Epithelial cell of proximal tubule (primary cell): ENCODE measurements at regions not wholly inside any gene's neighbourhood (a gene's known extent, or its start where the extent isn't known, plus 50 kb on each side); places are given as distances from the start of the nearest gene placed in this dataset.

Experiments used
- DNase-seq: peaks from one replicate; pipeline ENCODE4 v3.0.0-alpha.2; 2011; ENCODE audit warnings: low read depth
- H3K4me3 ChIP-seq: 2 replicates; pipeline ENCODE4 v1.5.1; 2011; ENCODE audit warnings: low read depth, mild to moderate bottlenecking, low read length
- TF ChIP-seq, protein P1 (sequence below): conservative IDR thresholded peaks from 2 replicates; pipeline ENCODE4 v1.5.1; 2012; ENCODE audit warnings: low read depth, mild to moderate bottlenecking, low read length

DNA sequence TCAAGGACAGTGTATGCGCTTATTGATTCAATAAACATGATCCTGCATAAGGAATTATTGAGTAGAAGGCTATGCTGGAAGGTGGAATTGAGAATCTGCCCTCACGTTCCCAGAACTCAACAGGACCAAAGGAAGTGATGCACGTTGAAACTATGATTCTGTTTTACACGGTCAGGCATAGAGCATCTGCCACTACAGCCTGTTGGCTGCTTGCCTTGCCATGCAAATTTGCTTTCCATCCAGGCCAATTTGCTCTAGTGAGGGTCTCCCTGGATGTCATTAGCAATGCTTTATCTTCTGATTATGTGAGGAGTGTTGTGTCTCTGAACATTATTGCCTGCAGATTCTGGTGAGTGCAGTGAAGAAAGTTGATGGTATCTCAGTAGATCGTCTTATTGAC is 132.9 kb downstream of the ADRA2A start:
- H3K4me3 ChIP-seq: no peak overlapping the region
- TF ChIP-seq, protein P1, sequence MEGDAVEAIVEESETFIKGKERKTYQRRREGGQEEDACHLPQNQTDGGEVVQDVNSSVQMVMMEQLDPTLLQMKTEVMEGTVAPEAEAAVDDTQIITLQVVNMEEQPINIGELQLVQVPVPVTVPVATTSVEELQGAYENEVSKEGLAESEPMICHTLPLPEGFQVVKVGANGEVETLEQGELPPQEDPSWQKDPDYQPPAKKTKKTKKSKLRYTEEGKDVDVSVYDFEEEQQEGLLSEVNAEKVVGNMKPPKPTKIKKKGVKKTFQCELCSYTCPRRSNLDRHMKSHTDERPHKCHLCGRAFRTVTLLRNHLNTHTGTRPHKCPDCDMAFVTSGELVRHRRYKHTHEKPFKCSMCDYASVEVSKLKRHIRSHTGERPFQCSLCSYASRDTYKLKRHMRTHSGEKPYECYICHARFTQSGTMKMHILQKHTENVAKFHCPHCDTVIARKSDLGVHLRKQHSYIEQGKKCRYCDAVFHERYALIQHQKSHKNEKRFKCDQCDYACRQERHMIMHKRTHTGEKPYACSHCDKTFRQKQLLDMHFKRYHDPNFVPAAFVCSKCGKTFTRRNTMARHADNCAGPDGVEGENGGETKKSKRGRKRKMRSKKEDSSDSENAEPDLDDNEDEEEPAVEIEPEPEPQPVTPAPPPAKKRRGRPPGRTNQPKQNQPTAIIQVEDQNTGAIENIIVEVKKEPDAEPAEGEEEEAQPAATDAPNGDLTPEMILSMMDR: no peak
- DNase-seq: no peak

DNA sequence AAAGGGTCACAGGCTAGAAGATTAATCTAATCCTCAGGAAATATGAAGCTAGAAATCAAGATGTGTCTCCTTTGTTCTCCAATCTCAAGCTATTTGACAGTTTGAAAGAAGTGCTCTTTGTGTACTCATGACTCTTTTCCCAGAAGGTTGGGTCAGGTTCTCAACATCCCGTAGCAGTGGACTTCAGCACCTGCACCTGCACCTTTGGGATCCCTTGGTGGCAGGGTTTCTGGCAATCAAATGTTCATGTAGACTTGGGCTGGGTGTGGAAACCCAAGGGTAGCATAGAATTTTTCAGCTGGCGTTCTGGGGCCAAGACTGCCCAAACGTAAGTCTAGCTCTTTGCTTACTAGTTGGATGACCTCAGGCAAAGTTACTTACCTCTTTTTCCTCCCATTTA is 134.4 kb downstream of the ADRA2A start:
- TF ChIP-seq, protein P1: no peak
- H3K4me3 ChIP-seq: no peak overlapping the region
- DNase-seq: no peak

DNA sequence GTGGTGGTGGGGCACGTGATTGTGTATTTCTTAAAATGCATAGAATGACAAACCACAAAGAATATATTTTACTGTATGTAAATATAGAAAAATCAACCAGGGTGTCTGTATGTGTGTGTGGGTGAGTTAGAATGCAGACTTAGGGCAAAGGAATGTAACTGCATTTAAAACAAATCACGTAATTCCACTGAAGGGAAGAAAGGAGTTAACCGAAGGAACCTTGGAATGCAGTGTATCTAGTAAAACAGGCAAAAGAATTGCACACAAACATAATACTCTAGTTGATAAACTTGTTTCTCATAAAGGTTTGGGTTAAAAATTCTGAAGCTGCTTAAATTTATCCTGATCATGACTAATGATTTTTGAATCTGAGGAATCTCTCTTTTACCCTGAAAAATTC is 134.9 kb downstream of the ADRA2A start:
- H3K4me3 ChIP-seq: no peak overlapping the region
- TF ChIP-seq, protein P1: no peak
- no peak for DNase-seq

DNA sequence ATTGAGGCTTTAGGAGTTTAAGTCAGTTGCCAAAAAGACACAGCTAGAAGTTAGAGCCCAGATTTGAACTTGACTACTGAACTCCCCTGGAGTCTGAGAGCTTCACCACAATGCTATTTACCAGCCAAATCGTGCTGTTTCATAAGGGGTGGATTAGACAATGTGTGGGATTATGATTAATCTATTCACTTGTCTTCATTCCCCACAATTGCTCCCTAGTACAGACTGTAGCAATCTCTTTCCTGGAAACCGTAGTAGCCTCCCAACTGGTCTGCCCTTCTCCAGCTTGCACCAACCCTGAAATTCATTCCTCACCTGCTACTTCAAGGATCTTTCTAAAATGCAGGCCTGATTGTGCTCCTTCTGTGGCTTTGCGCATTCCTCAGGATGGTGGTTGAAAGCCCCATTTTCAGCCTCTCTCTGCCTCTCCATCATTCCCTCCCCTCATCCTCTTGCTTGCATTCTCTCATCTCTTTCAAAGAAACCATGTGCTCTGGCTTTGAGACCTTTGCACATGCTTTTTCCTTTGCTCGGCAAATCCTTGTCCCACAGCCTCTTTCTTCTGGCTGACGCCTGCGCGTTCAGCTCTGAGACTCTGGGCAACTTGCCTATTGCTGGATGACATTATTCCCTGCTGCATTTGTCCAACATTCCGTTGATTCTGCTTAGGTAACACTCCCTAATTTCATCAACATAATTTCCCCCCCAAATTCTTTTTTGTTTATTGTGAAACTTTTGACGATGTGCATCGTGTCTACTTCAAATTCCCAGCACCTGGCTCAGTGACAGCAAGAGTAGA is 145.1 kb downstream of the ADRA2A start:
- TF ChIP-seq, protein P1: no peak
- H3K4me3 ChIP-seq: no peak overlapping the region
- no peak for DNase-seq

DNA sequence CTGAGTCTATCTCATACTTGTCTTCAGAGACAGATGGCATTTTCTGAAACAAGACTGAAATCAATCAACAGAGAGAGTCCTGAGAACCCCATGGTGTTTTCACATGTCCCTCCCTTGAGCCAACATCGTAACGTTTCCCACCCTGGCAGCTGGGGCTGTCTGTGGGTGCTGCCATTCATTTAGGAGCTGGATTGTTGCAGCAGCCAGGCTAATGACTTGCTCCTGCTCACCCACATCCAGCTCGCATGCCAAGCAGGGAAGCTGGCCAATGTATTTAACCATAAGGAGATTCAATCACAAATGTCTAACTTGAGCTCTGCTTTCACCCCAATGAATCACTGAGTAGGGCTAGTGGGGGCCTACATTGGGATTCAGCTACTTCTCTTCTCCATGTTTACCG is 146.1 kb downstream of the ADRA2A start:
- DNase-seq: no peak
- H3K4me3 ChIP-seq: no peak overlapping the region
- TF ChIP-seq, protein P1: no peak

DNA sequence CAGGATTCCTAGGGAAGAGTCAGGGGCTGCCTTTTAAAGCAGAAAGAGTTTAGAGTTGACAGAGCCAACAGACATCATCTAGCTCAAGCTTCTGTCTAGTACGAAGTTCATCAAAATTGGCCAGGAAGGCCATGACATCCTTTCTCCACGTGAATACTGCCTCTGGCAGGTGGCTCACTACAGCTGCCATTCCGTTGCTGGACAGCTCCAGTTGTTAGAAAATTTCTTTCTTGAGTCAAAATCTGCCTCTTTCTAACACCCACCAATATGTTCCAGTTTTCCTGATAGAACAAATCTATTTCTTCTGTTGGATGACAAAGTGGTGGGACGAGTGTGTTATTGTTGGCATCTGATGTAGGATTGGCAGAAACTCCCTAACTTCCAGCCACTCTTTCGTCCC is 154.9 kb downstream of the ADRA2A start:
- no peak for DNase-seq
- TF ChIP-seq, protein P1: no peak
- no peak overlapping the region for H3K4me3 ChIP-seq

DNA sequence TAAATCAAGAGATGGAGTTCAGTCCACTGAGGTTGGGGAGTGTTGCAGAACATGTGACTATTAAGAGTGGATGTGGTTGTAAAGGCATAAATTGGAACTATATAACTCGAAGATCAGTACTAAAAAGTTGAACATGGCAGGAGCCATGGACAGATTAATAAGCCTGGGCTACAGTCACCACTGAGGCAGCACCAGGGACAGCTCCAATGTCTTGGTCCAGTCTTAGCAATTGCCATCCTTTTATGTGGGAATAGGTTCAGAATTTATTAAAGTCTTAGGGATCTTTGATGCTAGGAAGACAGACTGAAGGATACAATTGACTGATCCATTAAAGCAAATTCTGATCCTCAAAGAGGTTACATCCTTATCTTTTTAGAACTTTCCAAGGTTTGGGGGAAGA is 156.6 kb downstream of the ADRA2A start:
- no peak for DNase-seq
- TF ChIP-seq, protein P1: no peak
- no peak overlapping the region for H3K4me3 ChIP-seq
